ENCODE measurements at regions not wholly inside any gene's neighbourhood (a gene's known extent, or its start where the extent isn't known, plus 50 kb on each side); places are given as distances from the start of the nearest gene placed in this dataset.
A peak's percentile ranks its signal among the peaks of the same experiment; 100 is the strongest.
"Not testable (repeated sequence)": the region's sequence is repeated elsewhere in the genome, so short reads cannot be mapped to it uniquely, and the experiment has no call there.

DNA sequence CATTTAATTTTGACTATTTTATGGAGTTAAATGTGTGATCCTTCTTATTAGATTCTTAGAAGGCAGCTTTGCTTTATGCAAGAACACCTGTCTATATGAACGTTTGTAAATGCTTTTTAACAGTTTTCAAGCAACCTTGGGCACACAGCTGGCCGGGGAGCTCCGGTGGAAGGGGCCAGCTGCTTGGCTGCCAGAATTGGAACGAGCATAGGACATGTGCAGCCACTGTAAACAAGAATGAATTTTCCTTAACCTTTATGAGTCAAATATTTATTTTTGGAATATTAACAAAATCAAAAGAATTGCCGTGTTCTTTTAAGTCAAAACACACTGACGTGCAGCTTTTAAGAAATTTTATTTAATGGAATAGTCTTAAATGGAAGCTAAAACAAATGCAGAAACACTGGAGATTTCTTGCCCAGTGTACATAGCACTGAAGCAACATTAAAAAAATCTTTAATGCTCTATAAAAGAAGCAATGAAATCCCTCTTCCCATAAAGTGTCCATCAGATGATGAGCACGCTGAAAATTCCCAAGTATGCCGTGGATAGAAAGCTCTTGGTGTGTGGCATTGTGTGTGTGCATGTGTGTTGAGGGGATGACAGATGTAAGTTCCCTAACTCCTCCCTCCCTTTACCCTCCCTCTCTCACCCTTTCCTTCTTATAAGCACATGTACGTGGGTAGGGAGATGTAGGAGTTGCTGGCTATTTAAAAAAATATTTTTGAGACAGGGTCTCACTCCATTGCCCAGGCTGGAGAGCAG, 208.9 kb upstream of the EXOC2 start:
- DNase-seq (ENCODE audit: low read depth) = no peak

DNA sequence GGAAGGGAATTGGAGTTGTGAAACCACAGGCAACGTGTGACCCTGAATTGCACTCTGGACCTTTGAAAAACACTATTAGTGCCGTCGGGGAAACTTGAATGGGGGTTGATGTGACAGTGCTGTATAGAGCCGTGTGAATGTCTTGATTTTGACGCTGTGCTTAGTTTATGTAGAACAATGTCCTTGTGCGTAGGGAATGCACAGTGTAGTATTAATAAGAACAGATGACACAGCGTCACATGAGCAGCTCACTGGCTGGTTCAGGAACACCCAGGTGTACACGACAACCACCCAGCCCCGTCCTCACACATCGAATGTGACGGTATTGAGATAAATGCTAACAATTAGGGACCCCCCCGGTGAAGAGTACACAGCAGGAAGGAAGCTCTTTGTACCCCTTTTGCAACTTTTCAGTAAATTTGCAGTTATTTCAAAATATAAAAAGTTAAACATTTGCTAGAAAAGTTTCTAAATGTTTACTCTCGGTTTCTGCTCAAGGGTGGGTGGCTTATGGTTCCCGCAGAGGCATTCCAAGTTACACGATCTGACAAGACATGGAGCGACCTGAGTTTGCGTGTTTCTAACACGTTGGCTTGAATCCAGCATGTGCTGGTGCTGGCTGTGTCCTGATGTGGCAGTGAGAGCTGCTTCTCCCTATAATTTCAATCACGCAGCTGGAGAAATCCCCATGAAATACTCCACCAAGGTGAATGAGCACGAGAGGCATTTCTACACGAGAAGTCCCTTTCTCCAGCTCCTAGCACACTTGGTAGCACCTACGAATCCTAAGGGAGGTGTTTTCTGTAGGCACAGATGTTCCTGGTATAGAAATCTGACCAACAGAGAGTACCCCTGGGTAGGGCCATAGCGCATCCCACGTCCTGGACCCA, 208.0 kb upstream of the EXOC2 start:
- peak; percentile 55 for DNase-seq (ENCODE audit: low read depth)

DNA sequence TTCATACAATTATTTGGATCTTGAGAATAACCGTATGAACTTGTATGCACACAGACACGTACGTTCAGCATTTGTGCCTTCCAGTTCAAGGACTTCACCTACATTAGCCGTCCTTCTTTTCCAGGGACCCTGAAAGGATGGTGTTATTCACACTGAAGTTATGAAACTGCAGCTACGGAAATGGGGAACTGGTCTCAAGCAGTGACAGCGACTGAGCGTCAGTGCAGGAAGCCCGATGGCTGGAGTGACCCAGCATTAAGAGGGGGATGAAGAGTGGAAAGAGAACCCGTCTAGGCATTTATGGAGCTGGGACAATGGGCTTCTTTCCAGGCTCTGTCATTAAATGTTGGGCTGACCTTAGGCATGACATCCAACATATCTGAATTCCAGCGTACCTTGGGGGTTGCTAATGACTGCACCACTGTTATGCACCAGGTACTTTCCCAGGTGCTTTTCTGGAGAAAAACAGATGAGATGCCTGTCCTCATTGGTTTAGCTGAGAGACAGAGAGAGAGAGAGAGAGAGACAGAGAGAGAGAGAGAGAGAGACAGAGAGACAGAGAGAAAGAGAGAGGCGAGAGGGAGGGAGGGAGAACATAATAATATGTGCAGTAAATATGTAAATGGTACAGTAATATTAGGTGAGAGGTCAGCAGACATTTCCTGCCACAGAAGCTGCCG, 204.7 kb upstream of the EXOC2 start:
- no peak for DNase-seq (ENCODE audit: low read depth)

DNA sequence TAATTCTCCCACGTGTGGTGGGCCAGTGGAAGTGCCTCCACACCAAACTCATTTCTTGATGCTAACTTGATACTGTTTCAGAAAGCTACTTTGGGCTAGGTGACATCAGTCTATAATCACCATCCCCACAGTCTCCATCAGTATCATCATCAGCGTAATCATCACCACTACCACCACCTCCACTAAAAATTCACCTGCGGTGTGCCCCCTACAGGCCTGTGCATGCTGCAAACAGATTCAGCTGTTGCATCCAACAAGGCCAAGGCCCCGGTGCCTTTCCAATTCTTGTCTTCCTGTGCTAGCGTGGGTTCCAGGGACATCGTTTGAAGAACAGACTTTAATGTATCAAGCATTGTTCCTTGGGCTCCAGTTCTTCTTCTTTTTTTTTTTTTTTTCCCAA, 201.3 kb upstream of the EXOC2 start:
- DNase-seq (ENCODE audit: low read depth) = no peak

DNA sequence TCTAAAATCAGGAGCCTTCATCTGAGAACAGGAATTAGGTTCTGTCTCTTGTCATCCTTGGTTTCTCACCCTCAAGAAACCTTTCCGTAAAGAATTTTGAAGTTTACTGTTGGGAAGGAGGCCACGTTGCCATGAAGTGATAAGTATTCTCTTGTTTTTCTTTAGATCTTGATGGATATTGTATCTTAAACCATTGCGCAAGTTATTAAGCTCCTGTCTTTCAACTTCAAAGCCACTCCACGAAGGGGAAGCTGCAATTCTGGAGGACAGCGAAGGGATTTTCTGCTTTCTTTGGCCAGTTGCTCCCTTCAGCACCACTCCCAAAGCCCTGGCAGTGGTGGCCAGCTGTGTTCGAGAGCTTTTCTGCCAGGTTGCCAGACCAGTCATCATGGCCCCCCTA, 198.1 kb upstream of the EXOC2 start:
- DNase-seq (ENCODE audit: low read depth) = no peak

DNA sequence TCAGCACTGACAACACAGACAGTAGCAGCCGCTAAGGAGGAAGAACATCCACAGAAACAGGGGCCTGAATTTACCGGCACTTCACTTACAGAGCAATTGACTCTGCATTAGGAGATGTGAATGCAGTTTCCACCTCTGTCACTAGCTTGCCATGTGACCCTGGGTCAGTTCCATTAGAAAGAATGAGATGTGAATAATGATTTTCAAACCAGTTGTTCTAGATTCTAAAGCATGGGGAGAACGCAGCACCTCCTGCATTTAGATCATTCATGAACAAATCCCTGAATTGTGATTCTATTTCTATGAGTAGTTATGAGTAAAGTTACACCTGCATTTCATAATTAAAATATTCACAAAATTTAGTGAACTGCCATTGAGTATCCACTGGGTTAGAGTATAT, 197.3 kb upstream of the EXOC2 start:
- DNase-seq (ENCODE audit: low read depth) = no peak

DNA sequence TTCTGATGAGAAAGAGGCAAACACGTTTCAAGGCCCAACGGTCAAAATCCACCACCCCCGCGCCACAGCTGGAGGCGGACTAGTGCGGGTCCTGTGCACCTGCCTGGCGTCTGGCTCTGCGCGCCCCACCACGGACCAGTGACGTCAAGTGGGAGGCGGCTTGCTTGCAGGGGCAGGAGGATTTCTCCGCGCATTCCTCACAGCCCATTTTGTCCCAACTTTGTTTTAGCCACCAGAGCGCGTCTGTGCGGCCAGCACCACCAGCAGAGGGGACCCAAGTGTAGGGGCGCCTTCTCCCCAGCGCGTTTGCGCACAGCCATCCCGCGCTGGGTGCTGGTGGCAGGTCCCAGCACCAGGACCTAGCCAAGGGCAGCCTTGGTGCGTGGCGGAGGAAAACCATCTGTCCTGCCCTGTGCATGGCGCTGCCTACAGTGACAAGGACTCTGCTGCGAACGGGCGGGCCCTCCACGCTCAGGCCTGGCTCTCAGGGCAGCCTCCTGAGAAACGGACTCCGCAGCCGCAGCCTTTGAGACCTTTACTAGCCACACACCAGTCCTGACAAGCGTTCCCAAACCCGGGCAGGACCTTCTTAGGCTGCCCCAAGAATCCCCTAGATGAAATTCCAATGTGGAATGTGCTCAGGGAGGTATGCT, 194.8 kb upstream of the EXOC2 start:
- no peak for DNase-seq (ENCODE audit: low read depth)

DNA sequence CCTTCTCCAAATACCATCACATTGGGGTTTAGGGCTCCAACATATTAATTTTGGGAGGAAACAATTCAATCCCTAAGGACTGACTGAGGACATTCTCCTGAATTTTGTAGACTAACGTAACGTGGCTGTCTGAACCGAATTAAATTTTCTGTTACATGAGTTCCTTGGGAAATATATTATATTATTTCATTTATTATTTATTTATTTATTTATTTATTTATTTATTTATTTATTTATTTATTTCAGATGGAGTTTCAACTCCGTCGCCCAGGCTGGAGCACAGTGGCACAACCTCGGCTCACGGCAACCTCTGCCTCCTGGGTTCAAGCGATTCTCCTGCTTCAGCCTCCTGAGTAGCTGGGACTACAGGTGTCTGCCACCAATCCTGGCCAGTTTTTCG, 193.2 kb upstream of the EXOC2 start:
- not testable (repeated sequence) for DNase-seq (ENCODE audit: low read depth)

DNA sequence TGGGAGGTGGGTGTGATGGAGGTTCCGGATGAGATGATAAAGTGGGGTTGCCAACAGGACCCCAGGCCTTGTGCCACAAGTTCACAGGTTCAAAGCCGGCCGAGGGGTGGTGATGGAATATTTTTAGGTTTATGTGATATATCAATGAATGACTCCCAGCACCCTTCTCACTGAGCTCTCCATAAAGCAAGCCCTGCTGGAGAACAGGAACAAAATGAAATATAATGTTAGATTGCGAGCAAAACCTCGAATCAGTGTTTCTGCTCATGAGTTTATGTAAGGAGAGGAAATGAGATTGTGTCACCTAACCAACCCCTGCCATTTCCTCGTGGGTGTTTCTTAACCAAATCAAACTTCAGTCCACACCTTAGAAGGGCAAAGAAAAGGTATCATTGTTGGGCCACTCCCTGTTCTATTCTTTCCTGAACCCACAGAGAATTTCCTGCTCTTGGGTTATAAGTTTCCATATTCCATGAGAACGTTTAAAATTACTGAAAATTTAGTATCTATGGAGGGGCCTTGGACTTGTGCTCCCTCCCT, 192.2 kb upstream of the EXOC2 start:
- no peak for DNase-seq (ENCODE audit: low read depth)

DNA sequence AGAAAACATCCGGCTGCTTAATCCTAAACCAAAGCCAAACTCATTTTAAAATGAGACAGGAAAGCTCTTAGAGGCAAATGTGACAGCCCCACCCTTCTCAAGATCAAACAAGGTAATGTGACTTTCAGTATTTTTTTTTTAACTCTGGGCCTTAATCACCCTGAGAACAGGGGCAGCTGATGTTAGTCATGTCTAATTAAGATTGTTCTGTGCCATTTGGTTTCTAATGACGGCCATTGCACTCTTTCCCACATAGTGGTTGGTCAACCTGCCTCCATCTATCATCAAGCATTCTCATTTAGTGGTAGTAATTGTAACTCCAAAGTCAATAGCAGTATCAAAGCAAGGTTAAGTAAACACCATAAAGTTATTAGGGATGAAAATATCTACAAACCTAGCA, 191.6 kb upstream of the EXOC2 start:
- peak; percentile 9 for DNase-seq (ENCODE audit: low read depth)

DNA sequence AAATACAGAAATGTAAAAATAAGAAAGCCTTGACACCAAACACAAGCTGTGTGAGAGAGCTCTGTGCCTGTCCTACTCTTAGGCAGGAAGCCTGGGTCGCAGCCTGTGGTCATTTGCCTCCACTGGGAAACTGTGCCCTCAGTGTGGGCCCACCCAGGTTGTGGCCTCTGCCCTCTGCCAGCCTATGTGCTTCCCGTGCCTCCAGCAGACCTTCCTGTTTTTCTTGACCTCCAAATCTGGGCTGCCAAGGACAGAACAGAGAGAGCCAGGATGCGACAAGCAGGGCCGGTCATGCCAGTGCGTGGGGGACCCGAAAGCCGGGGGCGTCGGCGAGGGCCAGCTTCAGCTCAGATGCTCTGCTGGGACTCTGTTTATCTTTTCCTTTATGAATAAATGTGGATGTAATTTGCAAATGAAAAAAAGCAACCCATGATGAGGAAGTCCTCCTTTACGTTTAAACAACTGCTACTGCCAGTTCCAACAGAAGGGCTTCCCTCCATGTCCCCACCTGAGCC, 189.2 kb upstream of the EXOC2 start:
- no peak for DNase-seq (ENCODE audit: low read depth)

DNA sequence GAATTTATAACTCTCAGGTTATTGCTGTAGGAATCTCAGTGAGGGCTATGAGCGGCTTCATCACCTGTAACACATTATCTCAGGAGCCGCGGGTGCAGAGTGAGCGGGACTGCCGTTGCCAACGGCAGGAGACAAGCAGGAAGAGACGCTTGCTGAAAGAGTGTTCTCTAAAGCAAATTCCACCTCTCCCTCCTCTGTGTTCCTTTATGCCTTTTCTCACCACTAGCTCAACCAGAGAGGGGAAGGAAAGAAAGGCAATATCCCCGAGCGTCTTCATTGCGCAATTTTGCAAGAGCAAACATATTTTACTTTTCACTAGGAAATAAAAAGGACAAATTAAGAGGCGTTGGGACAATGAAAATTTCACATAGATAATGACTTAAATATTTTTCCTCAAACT, 185.2 kb upstream of the EXOC2 start:
- no peak for DNase-seq (ENCODE audit: low read depth)

DNA sequence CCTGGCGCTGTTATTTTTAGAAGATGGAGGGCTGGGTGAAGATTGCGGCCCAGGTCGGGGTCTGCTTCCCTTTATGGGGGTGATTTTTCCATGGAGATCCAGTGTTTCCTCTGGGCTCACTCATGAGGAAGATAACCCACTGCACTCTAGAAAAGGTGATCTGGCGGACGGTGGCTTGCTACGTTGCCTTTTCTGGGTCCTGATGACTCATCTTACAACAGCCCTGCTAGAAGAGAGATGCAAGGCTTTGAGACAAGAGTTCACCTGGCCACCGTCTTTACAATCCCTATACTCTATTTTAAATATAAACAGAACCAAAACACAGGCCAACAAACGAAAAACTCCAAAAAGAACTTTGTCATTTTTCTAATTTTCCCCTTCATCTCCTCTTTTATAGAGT, 182.1 kb upstream of the EXOC2 start:
- DNase-seq (ENCODE audit: low read depth) = no peak

DNA sequence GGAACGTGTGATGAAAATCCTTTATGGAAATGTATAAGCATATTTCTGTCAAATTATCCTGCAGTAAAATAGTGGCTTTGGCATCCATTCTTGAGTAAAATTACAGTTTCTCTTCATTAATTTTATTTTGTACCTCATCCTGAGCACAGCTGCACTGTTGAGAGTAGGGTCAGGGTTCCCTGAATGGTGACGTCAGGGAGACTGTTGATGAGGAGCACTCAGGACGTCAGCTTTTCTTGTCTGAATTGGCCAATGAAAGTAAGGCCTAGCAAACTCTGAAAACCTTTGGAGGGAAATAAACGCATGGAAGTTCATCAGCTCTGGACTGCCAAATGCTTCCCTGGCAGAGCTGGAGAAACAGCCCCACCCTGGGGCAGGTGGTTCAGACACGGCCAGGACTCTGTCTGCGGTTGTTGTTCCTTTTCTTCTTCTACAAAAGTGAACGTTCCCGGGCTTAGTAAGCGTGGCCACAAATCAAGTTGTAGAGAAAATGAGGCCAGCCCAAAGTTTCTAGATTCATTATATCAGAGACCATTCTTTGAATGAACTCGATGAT, 179.7 kb upstream of the EXOC2 start:
- no peak for DNase-seq (ENCODE audit: low read depth)

DNA sequence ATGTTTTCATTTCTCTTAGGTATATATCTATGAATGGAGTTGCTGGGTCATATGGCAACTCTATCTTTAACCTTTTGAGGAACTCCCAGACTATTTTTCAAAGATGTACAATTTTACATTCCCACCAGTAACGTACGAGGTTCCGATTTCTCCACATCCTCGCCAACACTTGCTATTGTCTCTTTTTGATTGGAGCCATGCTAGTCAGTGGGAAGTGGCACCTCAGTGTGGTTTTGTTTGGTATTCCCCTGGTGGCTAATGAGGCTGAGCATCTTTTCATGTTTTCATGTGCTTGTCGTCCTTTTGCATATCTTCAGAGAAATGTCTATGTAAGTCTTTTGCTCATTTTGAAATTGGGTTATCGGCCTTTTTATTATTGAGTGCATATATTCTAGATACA, 178.6 kb upstream of the EXOC2 start:
- DNase-seq (ENCODE audit: low read depth) = no peak

DNA sequence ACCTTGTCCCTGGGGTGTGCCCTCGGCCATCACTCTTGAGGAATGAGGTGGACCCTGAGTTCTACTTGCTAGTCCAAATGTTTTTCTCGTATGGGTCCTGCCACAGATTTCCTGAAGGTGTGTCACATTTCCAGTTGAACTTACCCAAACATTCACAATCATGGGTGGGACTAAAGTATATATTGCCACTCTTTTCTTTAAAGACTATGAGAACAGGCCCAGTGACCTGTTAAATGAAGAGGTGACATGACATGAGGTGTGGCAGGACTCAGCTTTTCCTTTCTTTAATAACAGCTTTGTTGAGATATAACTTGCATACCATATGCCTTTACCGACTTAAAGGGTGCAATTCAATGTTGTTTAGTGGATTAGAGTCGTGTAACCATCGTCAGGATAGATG, 177.2 kb upstream of the EXOC2 start:
- DNase-seq (ENCODE audit: low read depth) = no peak

DNA sequence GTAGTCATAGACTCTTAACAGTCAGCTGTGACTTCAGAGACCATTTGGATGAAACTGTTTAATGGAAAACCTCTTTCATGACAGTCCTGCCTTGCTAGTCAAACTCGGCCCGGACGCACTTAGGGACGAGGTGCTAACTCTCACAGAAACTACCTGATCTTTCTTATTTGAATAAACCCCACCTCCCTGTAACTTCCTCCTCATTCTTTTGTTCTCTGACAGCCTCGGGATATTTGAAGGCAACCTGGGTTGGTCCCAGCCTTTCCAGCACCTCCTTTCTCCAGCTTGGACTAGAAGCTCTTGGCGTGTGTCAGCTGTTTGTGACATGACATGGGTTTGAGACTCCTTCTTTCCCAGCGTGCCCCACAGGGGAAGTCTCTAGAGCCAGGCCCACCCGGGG, 175.3 kb upstream of the EXOC2 start:
- DNase-seq (ENCODE audit: low read depth) = no peak

DNA sequence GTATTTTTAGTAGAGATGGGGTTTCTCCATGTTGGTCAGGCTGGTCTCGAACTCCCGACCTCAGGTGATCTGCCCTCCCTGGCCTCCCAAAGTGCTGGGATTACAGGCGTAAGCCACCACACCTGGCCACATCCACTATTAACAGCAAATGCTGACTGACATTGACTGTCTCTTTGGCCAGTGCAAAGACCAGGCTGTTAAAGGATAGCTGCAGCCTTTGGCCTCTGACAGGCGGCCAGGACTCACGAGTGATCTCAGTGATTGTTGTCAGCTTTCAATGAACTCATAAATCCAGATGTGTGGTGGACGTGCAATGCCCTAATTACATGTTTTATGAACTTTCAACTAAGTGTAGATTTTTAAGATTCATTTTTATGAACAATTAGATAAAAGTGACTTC, 174.4 kb upstream of the EXOC2 start:
- no peak for DNase-seq (ENCODE audit: low read depth)

DNA sequence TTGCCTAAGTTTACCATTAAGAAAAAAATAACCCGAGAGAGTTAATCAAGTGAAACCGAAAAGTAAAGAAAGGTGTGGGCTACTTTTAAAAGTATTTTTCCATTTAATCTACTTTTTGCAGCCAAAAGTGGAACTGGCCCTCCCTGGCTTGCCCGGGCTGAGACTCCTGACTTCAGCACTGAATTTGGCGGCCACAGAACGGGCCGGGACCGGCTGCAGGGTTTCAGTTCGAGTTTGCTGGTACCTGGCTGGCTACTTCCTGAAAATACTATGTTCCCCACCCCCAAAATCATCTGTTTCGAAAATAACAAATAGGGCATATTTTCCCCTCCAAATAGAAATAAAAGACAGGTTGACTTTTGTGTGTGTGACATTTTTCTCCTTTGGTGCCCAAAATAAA, 173.4 kb upstream of the EXOC2 start:
- no peak for DNase-seq (ENCODE audit: low read depth)

DNA sequence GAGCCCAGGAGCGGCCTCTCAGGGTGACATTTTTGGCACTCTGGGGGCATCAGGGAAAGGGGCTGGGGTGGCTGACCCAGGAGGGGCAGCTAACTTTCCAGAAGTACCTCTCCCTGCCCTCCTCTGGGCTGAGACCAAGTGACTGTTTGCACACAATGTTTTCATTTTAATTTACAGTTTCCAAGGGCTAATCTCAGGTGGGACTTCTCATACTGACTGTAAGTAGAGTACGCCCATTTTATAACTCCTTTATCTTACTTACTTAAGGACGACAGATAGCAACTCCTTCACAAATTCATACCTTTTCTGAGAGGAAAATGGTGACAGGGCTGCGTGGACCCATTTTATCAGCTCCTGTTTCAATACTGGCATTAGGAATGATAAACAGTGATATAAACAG, 172.9 kb upstream of the EXOC2 start:
- no peak for DNase-seq (ENCODE audit: low read depth)

DNA sequence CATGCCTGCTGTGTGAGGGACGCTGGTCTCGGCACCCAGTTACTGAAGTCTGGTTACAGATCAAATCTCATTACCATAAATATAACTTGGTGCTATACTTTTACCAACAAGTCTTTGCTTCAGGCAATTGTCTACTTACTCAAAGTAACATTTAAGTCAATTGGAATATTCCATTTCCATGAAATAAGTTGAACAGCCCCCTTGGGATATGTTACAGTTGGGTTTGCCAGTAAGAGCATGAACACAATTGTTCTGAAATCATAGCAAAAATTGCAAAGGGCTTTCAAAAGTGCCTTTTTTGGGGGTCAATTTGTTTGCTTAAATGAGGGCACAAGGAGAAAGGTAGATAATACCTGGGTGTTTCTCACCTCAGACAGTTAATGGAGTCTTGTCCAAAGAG, 170.9 kb upstream of the EXOC2 start:
- DNase-seq (ENCODE audit: low read depth) = no peak

All from renal cortical epithelial cell (primary cell).